Activated CD4-positive, alpha-beta memory T cell treated with anti-CD3 and anti-CD28 coated beads, Interleukin-2, amount 10 ng/mL, durations not matched to agents 7 days and 5 days (primary cell): ENCODE measurements at regions not wholly inside any gene's neighbourhood (a gene's known extent, or its start where the extent isn't known, plus 50 kb on each side); places are given as distances from the start of the nearest gene placed in this dataset.

Source experiments
- CTCF ChIA-PET: fragments of 350-600 bp; sonication (Branson Sonifier 250); formaldehyde crosslinking; loops from one replicate; lab custom pipeline; 2021; ENCODE audit warnings: antibody characterized with exemption, inconsistent platforms; lab: Charles Lee
- POLR2A ChIA-PET: fragments of 350-600 bp; sonication (Branson Sonifier 250); formaldehyde crosslinking; loops from one replicate; lab custom pipeline; 2021; ENCODE audit warnings: antibody characterized with exemption; lab: Charles Lee
- DNase-seq: peaks from one replicate; pipeline ENCODE4 v3.0.0-alpha.2; 2020
- H3K27ac Mint-ChIP-seq: one replicate; pipeline ENCODE4 v1.8.0; 2021; ENCODE audit warnings: mild to moderate bottlenecking, mixed read lengths
- H3K27me3 Mint-ChIP-seq: one replicate; pipeline ENCODE4 v1.8.0; 2021; ENCODE audit warnings: mixed read lengths
- H3K36me3 Mint-ChIP-seq: one replicate; pipeline ENCODE4 v1.8.0; 2021; ENCODE audit warnings: low read depth, mixed read lengths
- H3K4me1 Mint-ChIP-seq: one replicate; pipeline ENCODE4 v1.8.0; 2021; ENCODE audit warnings: mixed read lengths
- H3K4me3 Mint-ChIP-seq: one replicate; pipeline ENCODE4 v1.8.0; 2021; ENCODE audit warnings: mild to moderate bottlenecking, mixed read lengths
- H3K9me3 Mint-ChIP-seq: one replicate; pipeline ENCODE4 v1.8.0; 2021; ENCODE audit warnings: mixed read lengths

DNA sequence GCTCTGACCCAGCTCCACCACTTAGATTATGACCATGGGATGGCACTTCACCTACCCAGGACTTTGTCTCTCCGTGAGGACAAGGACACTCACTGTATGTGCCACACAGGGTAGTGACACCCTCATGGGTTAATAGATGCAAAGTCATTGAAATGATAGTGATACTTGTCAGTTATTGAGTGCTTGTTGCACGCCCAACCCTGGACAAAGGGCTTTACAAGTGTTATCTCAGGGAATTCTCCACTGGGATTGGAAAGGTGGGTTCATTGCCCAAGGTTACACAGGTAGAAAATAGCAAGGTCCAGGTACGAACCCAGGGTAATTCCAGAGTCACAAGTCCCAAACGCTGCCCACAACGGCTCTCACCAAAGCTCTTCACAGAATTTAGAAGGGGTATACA lies 158.2 kb downstream of the TRIM29 start:
- Mint-ChIP-seq H3K27ac (no peak overlapping the region), H3K36me3 (no peaks in the 10 kb centered on the region), H3K9me3 (no peaks in the 10 kb centered on the region), H3K4me3 (no peak overlapping the region), H3K4me1 (no peaks in the 10 kb centered on the region), H3K27me3 (peaks cover 4% of the 10 kb centered on the region)
- ChIA-PET CTCF (no interaction called here), POLR2A (no interaction called here)
- no peak for DNase-seq

DNA sequence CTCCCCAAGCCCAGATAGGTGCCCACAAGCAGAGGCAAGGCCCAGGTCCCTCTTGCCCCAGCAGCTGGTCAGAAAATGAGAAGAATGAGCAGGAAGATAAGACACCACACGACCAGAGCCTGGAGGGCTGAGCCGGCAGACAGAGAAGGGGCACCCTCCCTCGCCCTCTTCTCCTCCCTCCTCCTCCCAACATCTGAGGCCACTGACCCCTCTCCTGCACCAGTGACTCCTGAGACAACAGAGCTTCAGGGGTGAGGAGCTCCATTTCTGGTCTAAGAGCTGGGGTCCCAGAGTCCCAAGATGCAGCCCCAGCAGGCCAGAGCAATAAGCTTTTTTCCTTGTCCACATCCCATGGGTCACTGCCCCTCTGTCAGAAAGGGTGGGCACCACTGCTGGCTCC lies 159.2 kb downstream of the TRIM29 start:
- Mint-ChIP-seq H3K9me3 (no peaks in the 10 kb centered on the region), H3K4me1 (no peaks in the 10 kb centered on the region), H3K27ac (no peak overlapping the region), H3K4me3 (no peak overlapping the region), H3K27me3 (peaks cover 1% of the 10 kb centered on the region), H3K36me3 (no peaks in the 10 kb centered on the region)
- ChIA-PET CTCF (no interaction called here), POLR2A (no interaction called here)
- DNase-seq: no peak

DNA sequence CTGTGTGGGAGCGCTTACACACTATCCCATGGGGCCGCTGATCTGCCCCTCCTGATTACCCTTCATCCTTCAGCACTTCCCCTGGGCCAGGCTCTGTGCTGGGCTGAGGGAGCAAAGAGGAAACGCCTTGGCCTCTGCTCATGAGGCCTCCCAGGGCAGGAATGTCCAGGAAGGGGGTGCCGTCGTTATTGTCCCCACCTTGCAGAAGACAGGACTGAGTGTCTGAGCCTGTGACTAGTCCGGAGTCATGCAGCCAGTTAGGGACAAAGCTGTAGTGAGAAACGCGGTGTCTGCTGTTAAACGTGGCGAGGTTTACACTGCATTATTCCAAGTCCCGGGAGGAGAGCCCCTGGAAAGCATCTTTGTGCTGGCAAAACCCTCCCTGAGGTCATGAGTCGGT lies 160.0 kb downstream of the TRIM29 start:
- Mint-ChIP-seq H3K4me3 (no peak overlapping the region), H3K27ac (no peak overlapping the region), H3K36me3 (no peaks in the 10 kb centered on the region), H3K27me3 (no peaks in the 10 kb centered on the region), H3K9me3 (no peaks in the 10 kb centered on the region), H3K4me1 (no peaks in the 10 kb centered on the region)
- DNase-seq: no peak
- POLR2A ChIA-PET: no interaction called here
- CTCF ChIA-PET: no interaction called here

DNA sequence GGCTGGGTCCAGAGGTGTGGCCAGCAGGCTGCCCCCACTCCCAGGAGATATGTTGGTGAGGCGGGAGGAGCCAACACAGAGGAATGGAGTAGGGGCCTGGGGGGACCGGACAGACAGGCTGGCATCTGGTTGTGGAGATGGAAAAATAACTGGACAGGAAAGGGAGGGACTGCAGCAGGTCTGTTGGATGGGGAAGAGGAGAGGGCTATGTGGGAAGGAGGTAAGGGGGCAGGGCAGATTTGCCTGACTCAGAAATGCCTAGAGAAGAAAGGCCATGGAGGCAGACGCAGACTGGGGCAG lies 160.4 kb downstream of the TRIM29 start:
- no peak for DNase-seq
- no peaks in the 10 kb centered on the region for H3K4me1 Mint-ChIP-seq
- no peaks in the 10 kb centered on the region for H3K27me3 Mint-ChIP-seq
- POLR2A ChIA-PET: no interaction called here
- H3K4me3 Mint-ChIP-seq: no peak overlapping the region
- CTCF ChIA-PET: no interaction called here
- no peaks in the 10 kb centered on the region for H3K9me3 Mint-ChIP-seq
- H3K27ac Mint-ChIP-seq: no peak overlapping the region
- H3K36me3 Mint-ChIP-seq: no peaks in the 10 kb centered on the region

DNA sequence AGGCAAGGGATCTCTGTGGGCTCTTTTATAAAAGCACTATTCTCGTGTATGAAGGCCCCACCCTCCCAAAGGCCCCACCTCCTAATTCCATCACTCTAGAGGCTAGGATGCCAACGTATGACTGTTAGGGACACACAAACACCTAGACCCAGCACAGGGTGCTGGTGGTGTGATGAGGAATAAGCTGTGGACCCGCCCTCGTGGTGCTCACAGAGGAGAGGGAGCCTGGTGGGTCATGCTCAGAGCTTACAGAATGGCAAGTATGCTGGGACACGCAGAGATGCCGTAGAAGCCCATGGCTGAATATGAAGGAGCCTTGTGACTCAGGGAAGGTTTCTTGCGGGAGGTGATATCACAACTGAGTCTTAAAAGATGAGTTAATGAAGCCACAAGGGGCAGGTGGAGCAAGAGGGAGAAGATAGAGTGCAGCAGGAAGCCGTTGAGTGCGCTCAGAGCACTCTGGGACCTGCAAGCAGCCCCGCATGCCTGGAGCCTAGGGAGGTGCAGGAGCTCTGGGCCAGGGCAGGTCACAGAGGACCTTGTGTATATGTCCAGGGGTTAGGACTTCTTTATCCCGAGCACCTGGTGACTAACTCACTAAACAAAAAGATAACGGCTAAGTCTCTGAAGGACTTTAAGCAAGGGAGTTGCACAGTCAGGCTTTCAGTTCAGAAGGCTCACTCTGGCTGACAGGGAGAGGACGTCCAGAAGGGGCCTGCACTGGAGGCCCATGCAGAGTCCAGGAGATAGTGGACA lies 160.9 kb downstream of the TRIM29 start:
- H3K4me3 Mint-ChIP-seq: no peak overlapping the region

DNA sequence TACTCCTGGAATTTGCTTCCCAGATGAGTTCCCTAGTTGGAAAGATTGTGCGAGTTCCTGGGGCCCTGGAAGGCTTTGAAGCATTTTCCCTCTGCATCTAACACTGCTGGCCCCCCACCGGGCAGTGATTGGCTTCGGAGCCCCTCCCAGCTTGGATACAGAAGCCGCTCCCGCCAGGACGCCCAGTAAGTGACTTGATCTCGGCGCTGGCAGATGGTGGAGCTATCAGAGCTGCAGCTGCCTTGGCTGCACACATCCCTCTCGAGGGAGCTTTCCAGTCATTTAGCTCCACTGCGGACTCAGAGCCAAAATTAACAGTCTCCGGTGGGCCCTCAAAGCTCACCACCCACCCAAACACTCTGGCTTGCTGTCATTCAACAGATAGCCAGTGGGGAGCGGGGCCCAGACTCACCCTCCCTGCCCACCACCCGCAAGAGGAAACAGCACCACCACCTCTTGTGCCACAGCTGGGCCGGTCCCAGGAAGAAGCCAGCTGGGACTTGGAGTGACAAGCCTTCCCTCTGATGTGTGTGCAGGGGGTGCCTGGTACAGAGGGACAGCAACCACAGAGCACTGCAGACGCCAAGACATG lies 162.3 kb downstream of the TRIM29 start:
- DNase-seq: no peak
- ChIA-PET CTCF (no interaction called here), POLR2A (no interaction called here)
- Mint-ChIP-seq H3K36me3 (no peaks in the 10 kb centered on the region), H3K4me3 (no peak overlapping the region), H3K27ac (no peak overlapping the region), H3K9me3 (no peaks in the 10 kb centered on the region), H3K4me1 (no peaks in the 10 kb centered on the region), H3K27me3 (no peaks in the 10 kb centered on the region)

More for the DNA sequence above, 160.9 kb downstream of the TRIM29 start:
- Mint-ChIP-seq H3K9me3 (no peaks in the 10 kb centered on the region), H3K4me1 (no peaks in the 10 kb centered on the region), H3K27ac (no peak overlapping the region), H3K36me3 (no peaks in the 10 kb centered on the region), H3K27me3 (no peaks in the 10 kb centered on the region)
- CTCF ChIA-PET: no interaction called here
- POLR2A ChIA-PET: no interaction called here
- no peak for DNase-seq

DNA sequence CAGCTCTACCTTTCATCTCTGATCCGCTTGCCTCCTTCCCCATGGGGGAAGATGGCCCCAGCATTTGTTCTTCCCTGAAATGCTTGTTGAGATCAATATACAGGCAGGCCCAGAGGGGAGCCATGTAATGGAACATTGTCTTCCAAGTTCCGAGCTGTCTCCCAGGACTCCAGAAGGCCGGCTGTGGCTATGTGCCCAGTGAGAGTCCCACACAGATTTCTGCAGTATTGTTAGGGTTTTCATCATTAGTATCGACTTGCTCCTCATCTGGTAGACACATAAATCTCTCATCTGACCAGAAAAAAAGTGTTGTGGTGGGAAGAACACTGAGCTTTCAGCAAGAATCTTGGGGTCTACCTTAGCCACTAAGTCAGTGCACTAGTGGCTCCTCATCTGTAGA lies 163.4 kb downstream of the TRIM29 start:
- H3K9me3 Mint-ChIP-seq: no peaks in the 10 kb centered on the region
- H3K27me3 Mint-ChIP-seq: no peaks in the 10 kb centered on the region
- ChIA-PET POLR2A (no interaction called here), CTCF (no interaction called here)
- H3K4me1 Mint-ChIP-seq: no peaks in the 10 kb centered on the region
- H3K4me3 Mint-ChIP-seq: no peak overlapping the region
- H3K27ac Mint-ChIP-seq: no peak overlapping the region
- no peaks in the 10 kb centered on the region for H3K36me3 Mint-ChIP-seq
- DNase-seq: no peak

DNA sequence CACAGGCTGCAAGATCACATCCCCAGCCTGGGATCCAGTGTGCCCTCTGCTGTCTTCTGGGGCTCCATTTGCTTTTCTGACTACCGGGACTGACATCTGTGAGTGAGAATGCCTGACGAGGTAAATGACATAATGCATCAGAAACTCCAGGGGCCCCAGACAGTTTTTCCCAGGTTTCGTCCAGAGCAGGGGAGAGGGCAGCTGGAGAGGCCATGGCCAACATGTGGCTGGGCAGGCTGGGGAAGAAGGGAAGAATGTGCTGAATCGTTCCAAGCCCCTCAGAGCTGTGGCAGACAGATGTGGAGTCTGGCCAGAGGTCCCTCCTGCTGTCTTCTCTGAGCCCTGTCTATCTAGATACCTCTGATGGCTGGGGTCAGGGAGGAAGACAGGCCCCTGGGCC lies 163.9 kb downstream of the TRIM29 start:
- H3K27me3 Mint-ChIP-seq: no peaks in the 10 kb centered on the region
- H3K27ac Mint-ChIP-seq: no peak overlapping the region
- H3K4me3 Mint-ChIP-seq: no peak overlapping the region
- ChIA-PET CTCF (no interaction called here), POLR2A (no interaction called here)
- H3K4me1 Mint-ChIP-seq: no peaks in the 10 kb centered on the region
- H3K9me3 Mint-ChIP-seq: no peaks in the 10 kb centered on the region
- no peaks in the 10 kb centered on the region for H3K36me3 Mint-ChIP-seq
- DNase-seq: no peak

DNA sequence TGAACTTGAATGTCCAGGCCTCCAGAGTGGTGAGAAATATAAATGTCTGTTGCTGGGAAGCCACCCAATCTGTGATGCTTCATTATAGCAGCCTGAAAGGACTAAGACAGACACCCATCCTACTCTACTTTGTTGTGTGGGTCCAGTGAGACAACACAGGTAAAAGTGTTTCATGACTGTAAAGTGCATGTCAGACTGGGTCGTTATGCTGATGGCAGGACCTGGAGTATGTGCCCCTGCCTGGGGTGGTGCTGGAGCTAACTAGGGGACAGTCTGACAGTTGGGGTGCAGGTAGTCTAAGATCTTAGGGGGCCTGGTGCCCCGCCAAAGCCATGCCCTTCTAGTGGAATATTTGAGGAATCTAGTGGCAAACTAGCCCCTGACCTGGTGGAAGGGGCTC lies 165.6 kb downstream of the TRIM29 start:
- CTCF ChIA-PET: no interaction called here
- Mint-ChIP-seq H3K27me3 (no peaks in the 10 kb centered on the region), H3K27ac (no peak overlapping the region), H3K36me3 (no peaks in the 10 kb centered on the region), H3K9me3 (no peaks in the 10 kb centered on the region), H3K4me3 (no peak overlapping the region), H3K4me1 (no peaks in the 10 kb centered on the region)
- DNase-seq: no peak
- POLR2A ChIA-PET: no interaction called here

DNA sequence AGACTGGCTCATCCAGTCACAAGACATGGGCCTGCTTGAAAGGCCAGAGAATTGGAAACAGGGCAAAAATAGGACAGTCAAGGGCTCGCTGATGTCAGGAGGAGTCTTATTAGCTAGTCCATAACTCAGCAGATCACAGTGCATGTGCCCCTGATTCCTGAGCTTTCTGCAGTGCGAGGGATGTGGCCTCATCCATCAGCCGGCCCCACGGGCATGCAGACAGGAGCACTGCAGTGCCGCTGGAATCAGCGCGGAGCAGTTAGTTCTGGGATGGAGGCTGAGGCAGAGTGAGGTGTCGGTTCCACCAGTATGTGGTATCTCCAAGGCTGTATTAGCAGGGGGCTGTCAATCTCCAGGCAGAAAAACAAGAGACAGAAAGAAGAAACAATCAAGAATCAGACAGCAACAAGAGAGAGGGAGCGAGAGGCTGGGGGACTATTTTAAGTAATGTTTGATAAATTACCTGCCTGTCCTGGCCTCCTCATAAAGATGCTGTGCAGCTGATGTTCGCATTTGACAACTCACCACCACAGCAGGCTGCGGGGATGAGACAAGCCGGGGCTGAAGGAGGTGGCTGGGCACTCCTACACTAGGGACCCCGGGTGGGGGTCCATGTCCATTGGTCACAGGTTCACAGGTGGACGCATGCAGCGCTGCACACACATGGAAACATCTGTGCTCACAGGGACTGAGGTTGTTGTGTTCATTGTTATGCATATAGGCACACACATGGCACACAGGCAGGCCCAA lies 167.2 kb downstream of the TRIM29 start:
- H3K4me1 Mint-ChIP-seq: no peaks in the 10 kb centered on the region
- ChIA-PET POLR2A (no interaction called here), CTCF (no interaction called here)
- no peak overlapping the region for H3K4me3 Mint-ChIP-seq
- H3K27me3 Mint-ChIP-seq: no peaks in the 10 kb centered on the region
- H3K36me3 Mint-ChIP-seq: no peaks in the 10 kb centered on the region
- H3K27ac Mint-ChIP-seq: no peak overlapping the region
- DNase-seq: no peak
- no peaks in the 10 kb centered on the region for H3K9me3 Mint-ChIP-seq

DNA sequence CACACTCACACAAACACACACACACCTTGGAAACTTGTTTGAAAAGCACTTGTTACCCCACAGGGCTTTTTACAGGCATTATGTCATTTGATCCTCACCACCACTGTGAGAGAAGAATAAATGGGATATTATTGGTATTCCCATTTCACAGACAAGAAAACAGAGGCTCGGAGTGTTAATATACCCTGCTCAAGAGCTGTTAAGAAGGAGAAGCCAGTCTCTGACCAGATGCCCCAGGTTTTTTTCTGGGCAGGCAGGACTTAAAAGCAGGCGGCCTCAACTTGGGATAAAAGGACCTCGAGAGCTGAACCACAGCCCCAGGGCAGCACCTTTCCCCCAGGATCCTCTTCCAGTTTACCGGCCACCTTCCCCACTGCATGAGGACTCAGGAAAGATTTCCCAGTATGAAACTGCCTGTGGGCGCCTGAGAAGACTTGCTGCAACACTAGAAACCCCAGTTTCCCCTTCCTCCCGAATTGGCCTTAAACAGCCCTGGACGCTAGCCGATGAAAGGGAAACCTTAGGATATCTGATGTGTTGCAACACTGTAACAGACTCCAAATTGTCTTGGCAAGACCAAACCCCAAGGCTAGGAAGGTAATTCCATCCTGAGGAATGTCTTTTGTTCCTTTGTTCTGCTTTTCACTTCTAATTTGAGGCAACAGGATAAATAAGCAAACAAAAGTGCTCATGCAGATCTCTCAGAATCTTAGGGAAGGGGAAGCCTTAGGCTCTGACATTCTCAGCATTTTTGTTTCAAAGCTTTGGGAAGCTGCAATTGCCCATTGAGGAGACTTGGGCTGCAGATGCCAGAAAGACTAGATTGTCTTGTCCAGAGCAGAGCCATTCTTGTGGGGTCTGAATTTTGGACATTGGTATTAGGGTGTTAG lies 173.5 kb downstream of the TRIM29 start:
- POLR2A ChIA-PET: no interaction called here
- H3K4me3 Mint-ChIP-seq: no peak overlapping the region
- no peaks in the 10 kb centered on the region for H3K36me3 Mint-ChIP-seq
- DNase-seq: no peak
- CTCF ChIA-PET: no interaction called here
- H3K9me3 Mint-ChIP-seq: no peaks in the 10 kb centered on the region
- H3K4me1 Mint-ChIP-seq: no peaks in the 10 kb centered on the region
- peaks cover 6% of the 10 kb centered on the region for H3K27me3 Mint-ChIP-seq
- no peak overlapping the region for H3K27ac Mint-ChIP-seq

DNA sequence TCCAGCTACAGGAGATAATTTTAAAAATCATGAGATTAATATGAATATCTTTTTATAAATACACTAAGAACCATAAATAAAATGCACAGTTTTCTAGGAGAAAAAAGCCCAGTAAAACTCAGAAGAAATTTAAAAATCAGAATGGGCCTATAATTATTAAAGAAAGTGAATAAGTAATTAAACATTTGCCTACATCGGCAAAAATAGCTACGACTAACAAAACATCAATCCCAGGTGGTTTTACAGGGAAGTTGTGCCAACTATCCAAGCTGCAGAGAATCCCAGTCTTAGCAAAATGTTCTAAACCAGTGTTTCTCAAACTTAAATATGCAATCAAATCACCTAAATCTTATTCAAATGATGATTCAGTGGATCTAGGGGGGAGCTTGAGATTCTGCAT lies 180.0 kb downstream of the TRIM29 start:
- H3K27me3 Mint-ChIP-seq: peaks cover 17% of the 10 kb centered on the region
- H3K4me3 Mint-ChIP-seq: no peak overlapping the region
- CTCF ChIA-PET: no interaction called here
- POLR2A ChIA-PET: no interaction called here
- no peaks in the 10 kb centered on the region for H3K4me1 Mint-ChIP-seq
- H3K9me3 Mint-ChIP-seq: no peaks in the 10 kb centered on the region
- H3K27ac Mint-ChIP-seq: no peak overlapping the region
- H3K36me3 Mint-ChIP-seq: no peaks in the 10 kb centered on the region
- DNase-seq: no peak

DNA sequence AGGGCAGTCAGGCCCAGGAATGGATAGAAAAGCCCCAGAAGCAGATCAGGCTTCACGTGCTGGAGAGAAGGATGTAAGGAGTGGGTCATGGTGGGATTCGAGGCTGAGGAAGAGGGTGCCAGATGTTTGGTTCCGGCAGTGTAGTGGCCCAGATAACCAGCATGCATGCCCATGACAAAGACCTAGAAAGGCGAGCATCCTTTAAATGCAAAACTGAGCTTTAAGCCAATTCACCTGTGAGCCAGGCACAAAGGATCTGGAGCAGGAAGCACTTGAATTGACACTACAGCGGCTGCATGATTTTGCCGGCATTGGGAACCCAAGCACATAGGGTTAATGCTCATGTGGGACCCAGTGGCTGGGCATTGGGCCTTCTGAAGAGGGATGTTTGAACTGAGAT lies 185.5 kb downstream of the TRIM29 start:
- Mint-ChIP-seq H3K4me3 (no peak overlapping the region), H3K9me3 (no peaks in the 10 kb centered on the region), H3K27me3 (peaks cover 11% of the 10 kb centered on the region), H3K27ac (no peak overlapping the region), H3K4me1 (no peaks in the 10 kb centered on the region), H3K36me3 (no peaks in the 10 kb centered on the region)
- ChIA-PET POLR2A (no interaction called here), CTCF (no interaction called here)
- DNase-seq: no peak
